ENCODE measurements at regions not wholly inside any gene's neighbourhood (a gene's known extent, or its start where the extent isn't known, plus 50 kb on each side); places are given as distances from the start of the nearest gene placed in this dataset.

DNA sequence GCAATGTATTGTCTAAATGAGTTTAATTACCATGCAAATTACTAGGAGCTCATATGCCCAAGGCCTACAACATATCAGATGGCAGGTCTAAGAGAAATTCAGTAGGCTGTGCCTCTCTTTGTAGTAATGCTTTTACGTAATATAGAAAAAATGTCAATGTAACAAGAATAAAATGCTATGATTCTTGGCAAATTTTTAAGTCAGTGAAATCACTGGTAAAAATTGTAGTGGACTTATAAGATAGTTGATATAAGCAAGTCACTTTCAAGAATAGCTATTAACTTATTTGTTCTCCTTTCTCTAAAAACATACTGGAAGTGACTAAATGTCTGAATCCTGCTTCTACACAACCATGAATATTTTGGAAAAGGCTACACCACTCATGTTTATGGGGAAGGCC is 707.8 kb downstream of the TUSC7 start:
- Histone ChIP-seq H3K4me3 (ENCODE audit: low read depth, low read length) (no peak overlapping the region), H3K36me3 (ENCODE audit: control insufficient read depth, insufficient read depth, low read length) (no peaks in the 10 kb centered on the region), H3K9me3 (ENCODE audit: control insufficient read depth, low read length) (no peaks in the 10 kb centered on the region), H3K4me2 (ENCODE audit: low read length) (no peak overlapping the region), H3K27ac (no peak overlapping the region), H3K27me3 (ENCODE audit: control insufficient read depth, insufficient read depth, low read length) (no peaks in the 10 kb centered on the region), H3K4me1 (no peaks in the 10 kb centered on the region), H3K79me2 (no peaks in the 10 kb centered on the region), H3K9ac (no peak overlapping the region), H2AFZ (no peak overlapping the region)
- TF ChIP-seq, protein P1, sequence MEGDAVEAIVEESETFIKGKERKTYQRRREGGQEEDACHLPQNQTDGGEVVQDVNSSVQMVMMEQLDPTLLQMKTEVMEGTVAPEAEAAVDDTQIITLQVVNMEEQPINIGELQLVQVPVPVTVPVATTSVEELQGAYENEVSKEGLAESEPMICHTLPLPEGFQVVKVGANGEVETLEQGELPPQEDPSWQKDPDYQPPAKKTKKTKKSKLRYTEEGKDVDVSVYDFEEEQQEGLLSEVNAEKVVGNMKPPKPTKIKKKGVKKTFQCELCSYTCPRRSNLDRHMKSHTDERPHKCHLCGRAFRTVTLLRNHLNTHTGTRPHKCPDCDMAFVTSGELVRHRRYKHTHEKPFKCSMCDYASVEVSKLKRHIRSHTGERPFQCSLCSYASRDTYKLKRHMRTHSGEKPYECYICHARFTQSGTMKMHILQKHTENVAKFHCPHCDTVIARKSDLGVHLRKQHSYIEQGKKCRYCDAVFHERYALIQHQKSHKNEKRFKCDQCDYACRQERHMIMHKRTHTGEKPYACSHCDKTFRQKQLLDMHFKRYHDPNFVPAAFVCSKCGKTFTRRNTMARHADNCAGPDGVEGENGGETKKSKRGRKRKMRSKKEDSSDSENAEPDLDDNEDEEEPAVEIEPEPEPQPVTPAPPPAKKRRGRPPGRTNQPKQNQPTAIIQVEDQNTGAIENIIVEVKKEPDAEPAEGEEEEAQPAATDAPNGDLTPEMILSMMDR (IDR thresholded peaks at IDR 0.05) = no peak

DNA sequence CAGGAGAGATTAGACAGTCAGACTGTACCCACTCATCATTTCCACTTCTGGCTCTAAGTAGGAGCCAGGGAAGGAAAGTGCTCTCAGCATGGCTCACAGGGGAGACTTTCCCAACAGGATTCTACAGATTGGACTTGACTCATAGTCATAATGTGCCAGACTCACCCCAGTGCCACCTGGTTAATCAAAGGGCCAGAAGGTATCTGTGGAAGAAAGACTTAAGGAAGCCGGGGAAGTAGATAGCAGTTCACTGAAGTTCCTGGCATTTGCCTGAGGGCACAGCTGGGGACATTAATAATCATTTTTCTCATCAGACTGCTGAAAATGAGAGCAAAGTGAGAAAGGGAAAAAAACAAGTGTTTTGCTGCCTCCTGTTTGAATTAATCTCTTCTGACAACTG is 717.5 kb downstream of the TUSC7 start:
- TF ChIP-seq, protein P1 (IDR thresholded peaks at IDR 0.05) = no peak
- Histone ChIP-seq H3K4me1 (no peaks in the 10 kb centered on the region), H3K9me3 (ENCODE audit: control insufficient read depth, low read length) (no peaks in the 10 kb centered on the region), H3K27me3 (ENCODE audit: control insufficient read depth, insufficient read depth, low read length) (no peaks in the 10 kb centered on the region), H3K4me3 (ENCODE audit: low read depth, low read length) (no peak overlapping the region), H3K27ac (no peak overlapping the region), H3K9ac (no peak overlapping the region), H3K79me2 (no peaks in the 10 kb centered on the region), H3K36me3 (ENCODE audit: control insufficient read depth, insufficient read depth, low read length) (no peaks in the 10 kb centered on the region), H2AFZ (no peak overlapping the region), H3K4me2 (ENCODE audit: low read length) (no peak overlapping the region)

DNA sequence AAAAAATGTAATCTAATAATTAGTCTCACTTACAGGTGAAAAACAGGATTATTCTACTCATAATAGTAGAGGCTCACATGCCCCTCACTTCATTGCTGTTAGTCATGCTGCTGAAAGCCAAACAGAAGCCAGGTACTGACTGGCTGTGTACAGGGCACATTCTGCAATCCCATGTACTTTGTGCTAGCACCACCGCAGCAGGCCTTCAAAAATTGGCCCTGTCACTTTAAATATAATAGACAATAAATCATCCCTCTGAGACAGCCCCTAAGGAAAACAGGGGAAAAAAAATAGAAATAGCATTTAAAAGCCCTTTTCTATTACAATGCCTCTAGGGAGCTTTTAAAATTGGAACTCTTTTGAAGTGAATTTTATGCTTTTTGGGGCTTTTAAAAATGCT is 723.8 kb downstream of the TUSC7 start:
- no peaks in the 10 kb centered on the region for H3K36me3 ChIP-seq (ENCODE audit: control insufficient read depth, insufficient read depth, low read length)
- no peaks in the 10 kb centered on the region for H3K79me2 ChIP-seq
- TF ChIP-seq, protein P1 (IDR thresholded peaks at IDR 0.05) = no peak
- no peak overlapping the region for H3K4me2 ChIP-seq (ENCODE audit: low read length)
- no peak overlapping the region for H3K9ac ChIP-seq
- H3K27me3 ChIP-seq (ENCODE audit: control insufficient read depth, insufficient read depth, low read length) = no peaks in the 10 kb centered on the region
- H3K27ac ChIP-seq = no peak overlapping the region
- H3K9me3 ChIP-seq (ENCODE audit: control insufficient read depth, low read length) = no peaks in the 10 kb centered on the region
- H2AFZ ChIP-seq = no peak overlapping the region
- no peaks in the 10 kb centered on the region for H3K4me1 ChIP-seq
- no peak overlapping the region for H3K4me3 ChIP-seq (ENCODE audit: low read depth, low read length)

DNA sequence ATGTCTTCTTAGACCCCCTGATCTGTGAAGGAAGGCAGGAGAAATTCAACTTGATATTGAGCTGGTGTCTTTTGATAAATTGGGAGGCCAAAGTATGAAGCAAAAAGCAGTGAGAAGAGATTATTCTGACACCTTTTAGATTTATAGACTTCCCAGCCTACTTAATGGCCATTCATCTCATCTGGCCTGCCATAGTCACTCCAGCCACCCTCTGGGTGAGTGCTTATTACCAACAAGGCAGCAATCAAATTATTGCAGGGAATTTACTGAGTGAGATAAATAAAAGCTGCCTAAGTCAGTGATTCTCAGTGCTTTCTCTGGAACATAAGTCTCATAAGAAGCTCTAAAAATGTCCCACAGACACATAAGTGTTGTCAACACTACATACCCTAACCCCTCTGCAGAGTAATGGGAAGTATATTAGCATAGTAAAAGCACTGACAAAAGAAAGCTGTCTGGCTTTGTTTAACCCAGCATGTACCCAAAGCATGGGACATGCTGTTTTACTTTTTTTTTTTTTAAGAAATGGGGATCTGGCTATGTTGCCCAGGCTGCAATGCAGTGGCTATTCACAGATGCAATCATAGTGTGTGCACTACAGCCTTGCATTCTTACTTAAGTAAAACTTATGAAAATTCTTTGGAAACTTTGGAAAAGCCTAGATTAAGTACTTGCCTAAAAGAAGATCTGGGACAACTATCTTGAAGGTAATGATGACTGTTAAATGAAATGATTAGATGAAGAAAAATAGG is 725.3 kb downstream of the TUSC7 start:
- H3K4me1 ChIP-seq = no peaks in the 10 kb centered on the region
- H3K9me3 ChIP-seq (ENCODE audit: control insufficient read depth, low read length) = no peaks in the 10 kb centered on the region

More for the DNA sequence above, 725.3 kb downstream of the TUSC7 start:
- no peaks in the 10 kb centered on the region for H3K27me3 ChIP-seq (ENCODE audit: control insufficient read depth, insufficient read depth, low read length)
- no peak overlapping the region for H3K4me3 ChIP-seq (ENCODE audit: low read depth, low read length)
- H2AFZ ChIP-seq = no peak overlapping the region
- TF ChIP-seq, protein P1 (IDR thresholded peaks at IDR 0.05) = no peak
- H3K27ac ChIP-seq = no peak overlapping the region
- H3K9ac ChIP-seq = no peak overlapping the region
- H3K36me3 ChIP-seq (ENCODE audit: control insufficient read depth, insufficient read depth, low read length) = no peaks in the 10 kb centered on the region
- H3K4me2 ChIP-seq (ENCODE audit: low read length) = no peak overlapping the region
- no peaks in the 10 kb centered on the region for H3K79me2 ChIP-seq

All from parathyroid adenoma (tissue), 2 donors.